C4-2B (cell line): ENCODE measurements at regions not wholly inside any gene's neighbourhood (a gene's known extent, or its start where the extent isn't known, plus 50 kb on each side); places are given as distances from the start of the nearest gene placed in this dataset.

Source experiments
- H3K27ac ChIP-seq: fragments of 450-650 bp; 2 replicates; pipeline ENCODE4 v1.5.1; 2017
- ZFX ChIP-seq: fragments of 450-650 bp; IDR thresholded peaks from 2 replicates; pipeline ENCODE4 v1.6.1; 2017
- TF ChIP-seq, protein P1 (sequence below): fragments of 450-650 bp; conservative IDR thresholded peaks from 2 replicates; pipeline ENCODE4 v1.5.1; 2017; ENCODE audit warnings: mild to moderate bottlenecking

DNA sequence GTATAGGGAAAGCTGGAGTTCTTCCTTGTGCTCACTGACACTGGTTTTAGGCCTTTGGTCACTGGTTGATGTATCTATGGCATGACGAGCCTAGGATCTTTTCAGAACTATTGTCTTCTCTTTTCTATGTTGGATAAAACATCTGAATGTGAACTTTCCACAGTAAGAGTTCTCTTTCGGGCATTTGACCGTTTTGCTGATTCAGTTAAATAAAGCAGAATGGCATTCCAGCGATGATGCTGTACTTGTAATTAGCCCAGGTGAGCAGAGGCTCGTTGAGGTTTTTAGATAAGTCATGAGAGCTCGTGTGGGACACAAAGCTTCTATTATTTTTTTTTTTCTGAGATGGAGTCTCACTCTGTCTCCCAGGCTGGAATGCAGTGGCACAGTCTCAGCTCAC lies 160.2 kb upstream of the DPP6 start:
- no peak overlapping the region for H3K27ac ChIP-seq
- TF ChIP-seq, protein P1, sequence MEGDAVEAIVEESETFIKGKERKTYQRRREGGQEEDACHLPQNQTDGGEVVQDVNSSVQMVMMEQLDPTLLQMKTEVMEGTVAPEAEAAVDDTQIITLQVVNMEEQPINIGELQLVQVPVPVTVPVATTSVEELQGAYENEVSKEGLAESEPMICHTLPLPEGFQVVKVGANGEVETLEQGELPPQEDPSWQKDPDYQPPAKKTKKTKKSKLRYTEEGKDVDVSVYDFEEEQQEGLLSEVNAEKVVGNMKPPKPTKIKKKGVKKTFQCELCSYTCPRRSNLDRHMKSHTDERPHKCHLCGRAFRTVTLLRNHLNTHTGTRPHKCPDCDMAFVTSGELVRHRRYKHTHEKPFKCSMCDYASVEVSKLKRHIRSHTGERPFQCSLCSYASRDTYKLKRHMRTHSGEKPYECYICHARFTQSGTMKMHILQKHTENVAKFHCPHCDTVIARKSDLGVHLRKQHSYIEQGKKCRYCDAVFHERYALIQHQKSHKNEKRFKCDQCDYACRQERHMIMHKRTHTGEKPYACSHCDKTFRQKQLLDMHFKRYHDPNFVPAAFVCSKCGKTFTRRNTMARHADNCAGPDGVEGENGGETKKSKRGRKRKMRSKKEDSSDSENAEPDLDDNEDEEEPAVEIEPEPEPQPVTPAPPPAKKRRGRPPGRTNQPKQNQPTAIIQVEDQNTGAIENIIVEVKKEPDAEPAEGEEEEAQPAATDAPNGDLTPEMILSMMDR = no peak
- TF ChIP-seq ZFX = no peak

DNA sequence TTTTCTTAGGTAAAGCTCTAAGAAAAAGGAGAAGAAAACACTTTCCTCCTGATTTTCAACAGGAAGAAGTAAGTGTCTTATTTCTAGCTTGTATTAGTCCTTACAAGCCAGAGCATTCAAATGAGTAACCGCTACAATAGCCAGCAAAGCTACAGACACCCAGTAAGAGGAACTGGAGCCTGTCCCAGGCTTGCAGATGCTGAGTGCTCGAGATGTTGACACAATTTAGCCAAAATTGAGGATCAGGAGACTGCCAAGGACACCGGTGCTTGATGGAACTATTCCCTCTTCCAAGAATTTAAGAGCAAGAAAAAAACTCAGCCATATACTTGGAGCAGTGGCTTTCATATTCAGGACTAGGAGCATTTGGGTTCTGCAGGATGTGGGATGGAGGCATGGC lies 149.3 kb upstream of the DPP6 start:
- H3K27ac ChIP-seq = no peak overlapping the region
- TF ChIP-seq ZFX = no peak
- TF ChIP-seq, protein P1 = no peak

DNA sequence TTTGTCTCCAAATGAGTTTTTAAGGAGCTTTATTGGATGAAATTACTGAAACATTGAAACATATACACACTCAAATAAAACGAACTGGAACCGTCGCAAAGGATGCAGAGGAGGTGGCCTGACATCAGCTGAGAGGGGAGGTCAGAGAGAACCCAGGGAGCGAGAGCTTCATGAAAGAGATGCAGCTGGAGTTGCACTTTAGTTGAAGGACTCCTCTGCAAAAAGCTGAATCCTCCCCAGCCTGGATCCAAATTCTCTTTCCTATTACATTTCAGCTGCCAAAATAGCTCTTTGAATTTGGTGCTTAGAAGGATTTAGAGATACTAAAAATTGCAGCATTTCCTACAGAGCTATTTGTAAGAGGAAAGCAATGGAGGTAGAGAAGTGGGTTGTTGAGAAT lies 140.0 kb upstream of the DPP6 start:
- TF ChIP-seq, protein P1 = no peak
- TF ChIP-seq ZFX = no peak
- H3K27ac ChIP-seq = no peak overlapping the region

DNA sequence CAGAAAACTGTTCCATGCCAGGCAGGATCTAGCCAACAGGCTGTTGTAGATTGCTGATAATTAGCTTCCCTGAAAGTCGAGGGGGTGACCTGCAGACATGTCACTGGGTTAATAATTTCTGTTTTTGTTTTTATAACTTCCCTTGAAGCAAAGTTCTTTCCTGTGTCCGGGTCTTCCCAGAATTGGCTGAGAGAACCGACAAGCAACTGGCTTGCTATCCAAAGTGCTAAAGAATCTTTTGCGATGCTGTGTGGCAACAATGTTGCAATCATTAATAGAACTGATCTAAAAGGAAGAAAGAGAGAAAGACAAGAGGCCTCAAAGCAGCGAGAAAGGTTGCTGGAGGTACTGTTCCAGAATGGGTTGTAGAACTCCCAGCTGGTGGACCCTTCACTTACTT lies 132.1 kb upstream of the DPP6 start:
- TF ChIP-seq ZFX = no peak
- TF ChIP-seq, protein P1 = no peak
- H3K27ac ChIP-seq = no peak overlapping the region

DNA sequence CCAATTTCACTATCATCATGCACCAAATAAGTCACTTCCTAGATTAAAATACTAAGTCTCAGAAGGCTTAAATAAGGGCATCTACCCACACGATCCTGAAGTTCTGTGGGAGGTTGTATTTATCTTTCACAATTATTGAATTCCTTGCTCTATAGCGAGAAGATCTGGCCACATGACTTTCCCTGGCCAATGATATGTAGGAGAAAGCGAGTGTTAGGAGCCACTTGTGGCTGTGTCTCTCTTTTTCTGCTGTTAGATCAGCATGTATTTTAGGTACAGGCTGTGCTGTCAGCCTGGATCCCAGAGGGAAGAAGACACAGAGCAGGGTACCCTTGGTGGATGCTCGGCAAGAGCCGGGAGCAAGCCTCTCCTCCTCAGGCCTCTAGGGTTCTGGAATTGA lies 131.3 kb upstream of the DPP6 start:
- TF ChIP-seq ZFX = no peak
- TF ChIP-seq, protein P1 = no peak
- H3K27ac ChIP-seq = no peak overlapping the region

DNA sequence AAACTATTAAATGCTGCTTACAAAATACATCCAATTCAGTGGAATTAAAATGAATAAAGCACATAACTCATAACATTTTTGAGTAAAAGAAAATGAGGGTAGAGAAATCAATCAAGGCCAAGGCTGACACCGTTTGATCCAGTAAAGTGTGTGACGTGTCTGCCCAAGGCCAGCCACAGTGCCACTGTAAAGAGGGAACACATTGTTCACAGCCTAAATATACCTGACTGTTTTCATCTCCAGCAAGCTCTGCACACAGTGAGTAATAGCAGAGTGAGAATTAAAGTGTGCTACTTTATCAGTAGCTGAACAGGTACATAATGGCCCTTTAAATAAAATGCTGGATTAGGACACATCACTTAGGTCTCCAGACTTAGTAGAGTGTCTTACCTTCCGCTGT lies 130.8 kb upstream of the DPP6 start:
- H3K27ac ChIP-seq = no peak overlapping the region
- TF ChIP-seq, protein P1 = no peak
- no peak for TF ChIP-seq ZFX

DNA sequence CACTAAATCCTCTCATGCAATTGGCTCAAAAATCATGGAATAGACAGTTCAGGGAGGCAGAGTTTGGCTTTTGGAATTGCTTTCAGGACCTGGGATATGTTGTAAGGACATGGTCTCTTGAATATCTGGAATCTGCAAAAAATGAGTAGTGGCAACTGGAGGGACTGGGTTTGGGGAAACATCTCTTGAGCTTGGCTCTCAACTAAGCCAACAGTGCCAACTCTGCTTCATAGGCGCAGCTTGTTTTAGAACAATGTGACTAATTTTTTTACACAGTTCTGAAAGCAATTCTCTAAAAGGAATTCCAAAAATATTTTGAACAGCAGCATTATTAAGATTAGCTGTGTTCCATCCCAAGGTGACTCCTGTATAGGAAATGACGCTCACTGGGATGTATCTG lies 121.5 kb upstream of the DPP6 start:
- TF ChIP-seq, protein P1 = no peak
- no peak for TF ChIP-seq ZFX
- H3K27ac ChIP-seq = no peak overlapping the region

DNA sequence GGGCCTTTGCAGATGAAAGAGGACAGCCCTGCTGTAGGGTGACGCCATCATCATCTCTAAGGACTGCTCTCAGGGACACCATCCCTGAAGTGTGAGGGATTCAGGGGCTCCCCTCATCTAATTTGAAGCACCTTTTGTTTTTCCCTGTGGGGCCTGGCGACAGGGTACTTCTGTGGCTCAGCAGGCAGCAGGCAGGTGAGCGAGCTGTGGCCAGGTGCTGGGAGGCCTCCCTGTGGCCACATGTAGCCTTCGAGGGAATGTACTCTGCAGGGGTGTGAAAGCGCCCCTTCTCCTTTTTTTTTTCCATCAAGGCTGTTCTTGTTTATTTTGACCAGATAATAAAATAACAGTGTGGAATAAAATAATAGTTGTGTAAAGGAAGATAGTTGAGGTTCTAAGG lies 118.2 kb upstream of the DPP6 start:
- TF ChIP-seq, protein P1 = no peak
- TF ChIP-seq ZFX = no peak

More for the DNA sequence above, 118.2 kb upstream of the DPP6 start:
- no peak overlapping the region for H3K27ac ChIP-seq
